GM12878 (cell line): ENCODE measurements at regions not wholly inside any gene's neighbourhood (a gene's known extent, or its start where the extent isn't known, plus 50 kb on each side); places are given as distances from the start of the nearest gene placed in this dataset.

Source experiments
- ATAC-seq: fragments of 200-7000 bp; cut with Tn5 transposase; 3 replicates; pipeline ENCODE4 v1.9.1; 2020; ENCODE audit warnings: mild to moderate bottlenecking, moderate library complexity
- BruUV-seq: library from RNA; stranded (reverse); fragments of 400-500 nt; replicated peaks from 2 replicates; lab custom pipeline; 2021; lab: Mats Ljungman, UMichigan
- CTCF ChIA-PET: fragments of 300-600 bp; sonication (Branson Sonifier 250); formaldehyde crosslinking; extraction: SDS; loops from one replicate; lab custom pipeline; 2021; ENCODE audit warnings: inconsistent platforms; lab: Yijun Ruan, JAX
- POLR2A ChIA-PET: fragments of 350-600 bp; formaldehyde crosslinking; extraction: SDS; loops from one replicate; lab custom pipeline; 2021; ENCODE audit warnings: inconsistent platforms; lab: Charles Lee
- RAD21 ChIA-PET: fragments of 300-600 bp; sonication (Branson Sonifier 250); formaldehyde crosslinking; loops from one replicate; lab custom pipeline; 2023; ENCODE audit warnings: antibody characterized with exemption; ENCODE audit not compliant: unreplicated experiment; lab: Charles Lee
- SMC1A ChIA-PET: fragments of 300-600 bp; sonication (Branson Sonifier 250); formaldehyde crosslinking; loops from one replicate; lab custom pipeline; 2023; ENCODE audit not compliant: unreplicated experiment, uncharacterized antibody; lab: Charles Lee
- DNase-seq: peaks from one replicate; pipeline ENCODE4 v3.0.0-alpha.2; 2011; ENCODE audit warnings: low read depth, low spot score
- FAIRE-seq: peaks from 3 replicates; lab custom pipeline; 2011; peaks lifted over from hg19 to GRCh38; lab: Jason Lieb, UNC
- H2AFZ ChIP-seq: 2 replicates; pipeline ENCODE4 v1.6.0; 2011; ENCODE audit warnings: low read depth, low read length, control low read depth; ENCODE audit not compliant: control insufficient read depth
- H3K27ac ChIP-seq: 2 replicates; pipeline ENCODE4 v1.5.1; 2011; ENCODE audit warnings: control low read depth; ENCODE audit not compliant: control insufficient read depth, insufficient read depth
- H3K27me3 ChIP-seq, 2 experiments: replicated peaks in 1 of 2; 2 replicates each; pipeline versions ENCODE4 v1.6.0 to v1.6.1; 2011; ENCODE audit warnings: low read length in 1 of 2; ENCODE audit not compliant: control insufficient read depth in 2 of 2, insufficient read depth in 2 of 2
- H3K36me3 ChIP-seq, 2 experiments: 2 replicates each; pipeline ENCODE4 v1.5.1; 2011; ENCODE audit warnings: low read length in 1 of 2; ENCODE audit not compliant: control insufficient read depth in 2 of 2, insufficient read depth in 2 of 2
- H3K4me1 ChIP-seq: 2 replicates; pipeline ENCODE4 v1.6.1; 2011; ENCODE audit warnings: mild to moderate bottlenecking, low read length, moderate library complexity, mixed read lengths; ENCODE audit not compliant: control insufficient read depth, insufficient read depth
- H3K4me2 ChIP-seq: 2 replicates; pipeline ENCODE4 v1.6.0; 2011; ENCODE audit warnings: control low read depth; ENCODE audit not compliant: control insufficient read depth, insufficient read depth
- H3K4me3 ChIP-seq: fragments of 200-600 bp; sonication (generic); 2 replicates; pipeline ENCODE4 v1.5.1; 2016
- H3K79me2 ChIP-seq: 2 replicates; pipeline ENCODE4 v1.6.0; 2011; ENCODE audit warnings: low read length; ENCODE audit not compliant: control insufficient read depth, insufficient read depth
- H3K9ac ChIP-seq: 2 replicates; pipeline ENCODE4 v1.8.0; 2011; ENCODE audit warnings: low read length, control low read depth, mixed read lengths; ENCODE audit not compliant: control insufficient read depth, insufficient read depth
- H3K9me3 ChIP-seq: replicated peaks from 3 replicates; pipeline ENCODE4 v1.5.1; 2011; ENCODE audit warnings: mild to moderate bottlenecking, low read length; ENCODE audit not compliant: control insufficient read depth, insufficient read depth
- H4K20me1 ChIP-seq: 2 replicates; pipeline ENCODE4 v1.6.0; 2011; ENCODE audit not compliant: control insufficient read depth, insufficient read depth
- CEBPB ChIP-seq, 2 experiments: fragments of 150-350 bp in 1 of 2; IDR thresholded peaks; 2 replicates each; pipeline ENCODE4 v1.6.1; 2012 to 2014; ENCODE audit warnings: low read depth in 2 of 2, low read length in 2 of 2, borderline replicate concordance in 1 of 2, inconsistent platforms in 1 of 2
- HCFC1 ChIP-seq: fragments of 150-350 bp; IDR thresholded peaks from 2 replicates; pipeline ENCODE4 v1.6.1; 2014; ENCODE audit warnings: low read length
- HDAC2 ChIP-seq: fragments of 200-600 bp; sonication (generic); IDR thresholded peaks from 2 replicates; pipeline ENCODE4 v1.6.1; 2017
- SMAD1 ChIP-seq: fragments of 450-650 bp; IDR thresholded peaks from 2 replicates; pipeline ENCODE4 v1.6.1; 2018; ENCODE audit warnings: mild to moderate bottlenecking, low read depth; ENCODE audit not compliant: partially characterized antibody
- SMAD5 ChIP-seq: IDR thresholded peaks from 2 replicates; pipeline ENCODE4 v1.6.1; 2016; ENCODE audit warnings: antibody characterized with exemption, low read depth
- SREBF2 ChIP-seq: IDR thresholded peaks from 2 replicates; pipeline ENCODE4 v1.6.1; 2012; ENCODE audit warnings: mild to moderate bottlenecking, low read length
- ZNF217 ChIP-seq: fragments of 450-650 bp; IDR thresholded peaks from 2 replicates; pipeline ENCODE4 v1.6.1; 2017; ENCODE audit warnings: antibody characterized with exemption, mild to moderate bottlenecking
- ZSCAN29 ChIP-seq: fragments of 450-650 bp; IDR thresholded peaks from 2 replicates; pipeline ENCODE4 v1.6.1; 2017; ENCODE audit warnings: mild to moderate bottlenecking, moderate library complexity
- in situ Hi-C: fragments of 300-500 bp; cut with MboI; formaldehyde crosslinking; loops from 9 replicates; pipeline ENCODE4 v1.14.3; 2018; ENCODE audit warnings: mixed read lengths
- intact Hi-C: fragments of 100-400 bp; cut with micrococcal nuclease; formaldehyde crosslinking; loops from one replicate; pipeline ENCODE4 v1.14.2; 2022; ENCODE audit not compliant: unreplicated experiment
- TF ChIP-seq, protein P1 (sequence below): IDR thresholded peaks from 2 replicates; pipeline ENCODE4 v1.6.1; 2012; ENCODE audit warnings: mild to moderate bottlenecking, low read depth, low read length
- TF ChIP-seq, protein P2 (sequence below): IDR thresholded peaks from 2 replicates; pipeline ENCODE4 v1.6.1; 2012; ENCODE audit warnings: low read depth, low read length, improper control_type of control experiment

DNA sequence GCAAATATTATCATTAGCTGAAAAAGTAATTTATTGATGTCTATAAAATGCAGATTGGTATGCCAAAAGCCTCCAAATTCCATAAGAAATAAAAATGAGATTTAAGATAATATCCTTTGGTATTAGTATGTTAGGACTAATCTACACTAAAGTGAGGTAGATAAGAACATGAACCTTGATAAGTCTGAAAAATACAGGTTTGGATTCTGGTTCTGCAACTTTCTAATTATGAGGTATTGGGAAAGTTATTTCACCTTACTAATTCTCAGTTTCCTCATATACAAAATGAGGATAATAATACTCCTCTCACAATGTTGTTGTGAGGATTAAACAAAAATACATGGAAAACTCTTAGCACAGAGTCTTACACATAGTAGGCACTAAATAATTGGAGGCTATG is 300.1 kb downstream of the NNT start:
- CTCF ChIA-PET, result no interaction called here
- no peaks in the 10 kb centered on the region for H3K4me1 ChIP-seq
- H3K9me3 ChIP-seq, result no peaks in the 10 kb centered on the region
- no peaks in the 10 kb centered on the region for H3K27me3 ChIP-seq
- H3K4me2 ChIP-seq, result no peak overlapping the region
- no peak for ATAC-seq
- no peaks in the 10 kb centered on the region for H3K36me3 ChIP-seq
- SMC1A ChIA-PET, result no interaction called here
- no peak overlapping the region for H3K27ac ChIP-seq
- H2AFZ ChIP-seq, result no peak overlapping the region
- POLR2A ChIA-PET, result no interaction called here
- no peaks in the 10 kb centered on the region for H3K79me2 ChIP-seq
- no TSS peak for BruUV-seq
- no peaks in the 10 kb centered on the region for H4K20me1 ChIP-seq
- intact Hi-C loops, result no loop called here
- no peak overlapping the region for H3K4me3 ChIP-seq
- TF ChIP-seq, protein P1, sequence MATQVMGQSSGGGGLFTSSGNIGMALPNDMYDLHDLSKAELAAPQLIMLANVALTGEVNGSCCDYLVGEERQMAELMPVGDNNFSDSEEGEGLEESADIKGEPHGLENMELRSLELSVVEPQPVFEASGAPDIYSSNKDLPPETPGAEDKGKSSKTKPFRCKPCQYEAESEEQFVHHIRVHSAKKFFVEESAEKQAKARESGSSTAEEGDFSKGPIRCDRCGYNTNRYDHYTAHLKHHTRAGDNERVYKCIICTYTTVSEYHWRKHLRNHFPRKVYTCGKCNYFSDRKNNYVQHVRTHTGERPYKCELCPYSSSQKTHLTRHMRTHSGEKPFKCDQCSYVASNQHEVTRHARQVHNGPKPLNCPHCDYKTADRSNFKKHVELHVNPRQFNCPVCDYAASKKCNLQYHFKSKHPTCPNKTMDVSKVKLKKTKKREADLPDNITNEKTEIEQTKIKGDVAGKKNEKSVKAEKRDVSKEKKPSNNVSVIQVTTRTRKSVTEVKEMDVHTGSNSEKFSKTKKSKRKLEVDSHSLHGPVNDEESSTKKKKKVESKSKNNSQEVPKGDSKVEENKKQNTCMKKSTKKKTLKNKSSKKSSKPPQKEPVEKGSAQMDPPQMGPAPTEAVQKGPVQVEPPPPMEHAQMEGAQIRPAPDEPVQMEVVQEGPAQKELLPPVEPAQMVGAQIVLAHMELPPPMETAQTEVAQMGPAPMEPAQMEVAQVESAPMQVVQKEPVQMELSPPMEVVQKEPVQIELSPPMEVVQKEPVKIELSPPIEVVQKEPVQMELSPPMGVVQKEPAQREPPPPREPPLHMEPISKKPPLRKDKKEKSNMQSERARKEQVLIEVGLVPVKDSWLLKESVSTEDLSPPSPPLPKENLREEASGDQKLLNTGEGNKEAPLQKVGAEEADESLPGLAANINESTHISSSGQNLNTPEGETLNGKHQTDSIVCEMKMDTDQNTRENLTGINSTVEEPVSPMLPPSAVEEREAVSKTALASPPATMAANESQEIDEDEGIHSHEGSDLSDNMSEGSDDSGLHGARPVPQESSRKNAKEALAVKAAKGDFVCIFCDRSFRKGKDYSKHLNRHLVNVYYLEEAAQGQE, result no peak
- TF ChIP-seq, protein P2, sequence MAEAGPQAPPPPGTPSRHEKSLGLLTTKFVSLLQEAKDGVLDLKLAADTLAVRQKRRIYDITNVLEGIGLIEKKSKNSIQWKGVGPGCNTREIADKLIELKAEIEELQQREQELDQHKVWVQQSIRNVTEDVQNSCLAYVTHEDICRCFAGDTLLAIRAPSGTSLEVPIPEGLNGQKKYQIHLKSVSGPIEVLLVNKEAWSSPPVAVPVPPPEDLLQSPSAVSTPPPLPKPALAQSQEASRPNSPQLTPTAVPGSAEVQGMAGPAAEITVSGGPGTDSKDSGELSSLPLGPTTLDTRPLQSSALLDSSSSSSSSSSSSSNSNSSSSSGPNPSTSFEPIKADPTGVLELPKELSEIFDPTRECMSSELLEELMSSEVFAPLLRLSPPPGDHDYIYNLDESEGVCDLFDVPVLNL, result no peak
- TF ChIP-seq SMAD1 (no peak), HCFC1 (no peak), ZNF217 (no peak), SMAD5 (no peak), ZSCAN29 (no peak), SREBF2 (no peak), HDAC2 (no peak), CEBPB (IDR thresholded peaks at IDR 0.05; ENCODE audit: borderline replicate concordance in 1 of 2, low read depth in 2 of 2, low read length in 2 of 2) (no peak)
- no peak overlapping the region for H3K9ac ChIP-seq
- in situ Hi-C loops, result no loop called here
- no peak for FAIRE-seq
- DNase-seq, result no peak
- RAD21 ChIA-PET, result no interaction called here
